Activated T-cell treated with anti-CD3 and anti-CD28 coated beads for 24 hours (primary cell): ENCODE measurements at regions not wholly inside any gene's neighbourhood (a gene's known extent, or its start where the extent isn't known, plus 50 kb on each side); places are given as distances from the start of the nearest gene placed in this dataset.
"Not testable (repeated sequence)": the region's sequence is repeated elsewhere in the genome, so short reads cannot be mapped to it uniquely, and the experiment has no call there.

Experiments
- DNase-seq: peaks from one replicate; pipeline ENCODE4 v3.0.0-alpha.2; 2020; ENCODE audit warnings: low read depth

DNA sequence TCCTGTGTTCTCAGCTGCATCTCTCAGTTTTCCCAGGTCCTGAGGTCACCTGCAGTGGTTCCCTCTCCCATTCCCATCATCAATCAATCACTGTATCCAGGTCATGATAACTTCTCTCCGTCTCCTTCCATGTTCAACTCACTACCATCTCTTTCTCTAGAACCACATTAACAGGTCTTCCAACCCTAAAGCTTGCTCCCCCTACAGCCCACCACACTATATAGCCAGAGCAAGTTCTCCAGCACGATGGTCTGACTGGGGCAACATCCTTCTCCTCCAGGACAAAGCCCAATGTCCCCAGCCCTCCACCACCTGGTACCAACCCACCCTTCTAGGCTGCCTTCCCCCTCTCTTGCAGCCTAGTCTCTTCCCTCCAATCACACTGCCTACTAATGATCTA, 241.6 kb downstream of the CDK5RAP2 start:
- no peak for DNase-seq

DNA sequence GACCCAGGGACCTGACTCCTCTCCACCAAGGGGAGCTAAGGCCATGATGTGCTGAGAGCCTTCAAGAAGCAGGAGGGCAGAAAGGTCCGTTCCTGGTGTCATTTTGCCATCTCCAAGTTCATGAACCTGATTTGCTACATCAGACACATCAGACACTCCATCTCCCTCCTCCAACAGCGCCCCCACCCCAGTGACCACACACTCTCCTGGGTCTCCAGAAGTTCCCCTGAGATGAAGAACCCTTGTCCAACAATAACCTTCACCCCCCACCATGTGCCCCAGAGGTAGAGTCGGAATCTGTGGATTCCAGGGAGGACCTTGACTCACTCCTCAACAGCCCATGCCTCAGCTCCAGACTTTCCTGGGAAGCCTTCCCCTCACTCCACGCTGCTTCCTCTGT, 242.8 kb downstream of the CDK5RAP2 start:
- DNase-seq: no peak

- DNase-seq: no peak
These were observed 243.2 kb downstream of the CDK5RAP2 start for GRCh38 chr9:120336753-120337090.

GRCh38 chr9:120336021-120336752, 243.8 kb downstream of the CDK5RAP2 start:
- DNase-seq: no peak

DNA sequence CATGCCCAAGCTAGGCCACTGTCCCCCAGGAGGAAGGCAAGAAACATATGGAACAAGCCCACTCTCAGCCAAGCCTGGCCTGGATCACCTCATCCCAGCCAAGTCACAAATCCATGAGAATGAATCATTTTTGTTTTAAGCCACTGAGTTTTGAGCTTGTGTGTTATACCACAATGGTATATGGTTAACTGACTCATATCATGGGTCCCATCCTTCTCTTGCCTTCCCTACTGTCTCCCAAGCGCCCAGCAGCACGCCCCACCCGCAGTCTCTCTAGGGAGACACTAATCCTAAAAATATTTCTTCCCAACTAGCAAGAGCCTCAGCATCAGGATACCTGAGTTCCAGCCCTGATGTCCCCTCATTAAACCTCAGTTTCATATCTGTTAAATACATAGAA, 248.1 kb downstream of the CDK5RAP2 start:
- no peak for DNase-seq

- DNase-seq: no peak
These were observed 249.9 kb downstream of the CDK5RAP2 start for GRCh38 chr9:120330031-120330430.

DNA sequence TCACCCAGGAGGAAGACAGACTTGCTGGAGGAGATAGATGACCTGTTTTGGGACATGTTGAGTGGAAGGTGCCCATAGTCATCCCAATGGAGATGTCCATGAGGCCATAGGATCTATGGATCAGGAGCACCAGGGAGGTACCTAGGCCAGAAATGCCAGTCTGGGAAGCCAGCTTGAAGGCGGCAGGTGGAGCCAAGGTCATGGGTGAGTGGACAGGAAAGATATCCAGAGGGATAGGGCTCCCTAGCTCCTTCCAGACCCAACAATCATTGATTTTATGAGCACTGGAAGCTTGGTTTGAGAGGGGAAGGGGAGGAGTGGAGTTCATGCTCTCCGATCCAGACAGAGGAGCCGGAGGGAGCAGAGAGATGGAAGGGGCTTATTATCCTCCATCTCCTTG, 252.6 kb downstream of the CDK5RAP2 start:
- DNase-seq: no peak

- no peak for DNase-seq
These were observed 253.8 kb downstream of the CDK5RAP2 start for GRCh38 chr9:120326049-120326693.

DNA sequence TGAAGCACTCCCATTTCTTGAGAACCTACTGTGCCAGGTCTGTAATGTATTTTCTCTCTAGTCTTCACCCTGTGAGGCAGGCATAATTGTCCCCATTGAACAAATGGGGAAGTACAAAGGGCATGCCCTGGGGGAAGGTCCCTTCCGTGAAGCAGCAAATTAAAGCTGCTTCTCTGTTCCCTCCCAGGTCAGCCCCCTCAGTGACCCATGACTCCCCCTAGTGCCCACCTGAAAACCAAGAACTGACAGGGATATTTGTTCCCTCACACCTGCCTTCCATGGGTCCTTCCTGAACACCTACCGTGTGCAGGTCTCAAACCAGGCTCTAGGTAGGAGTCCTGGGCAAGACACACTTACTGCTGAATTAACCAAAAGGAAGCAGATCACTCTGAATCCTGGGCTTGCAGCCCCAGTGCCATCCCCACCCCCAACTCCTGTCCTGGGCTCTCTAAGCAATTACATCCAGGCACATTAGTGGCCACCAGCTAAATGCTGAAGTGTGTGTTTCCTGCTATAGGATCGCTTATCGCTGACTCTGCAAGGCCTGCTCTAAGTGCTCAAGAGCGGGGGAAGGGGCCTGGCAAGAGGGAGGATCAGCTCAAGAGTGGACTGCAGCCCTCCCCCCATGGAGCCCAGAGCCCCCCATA, 254.8 kb downstream of the CDK5RAP2 start:
- no peak for DNase-seq

DNA sequence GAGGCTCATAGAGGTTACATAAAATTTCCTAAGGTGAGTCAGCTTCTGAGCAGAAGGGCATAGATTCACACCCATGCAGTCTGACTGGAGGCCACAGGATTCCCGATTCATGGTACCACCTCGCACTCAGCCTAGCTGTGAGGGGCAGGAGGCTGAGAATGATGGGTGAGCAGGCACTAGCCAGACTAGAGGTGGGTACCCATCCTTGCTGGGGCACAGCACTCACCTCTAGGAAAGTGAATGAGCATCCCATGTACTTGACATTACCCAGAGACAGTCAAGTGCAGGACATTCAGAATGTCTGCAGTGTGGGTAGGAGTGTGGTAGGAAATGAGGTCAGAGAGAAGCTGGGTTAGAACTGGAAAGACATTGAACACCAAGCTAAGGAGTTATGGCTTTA, 255.5 kb downstream of the CDK5RAP2 start:
- no peak for DNase-seq

DNA sequence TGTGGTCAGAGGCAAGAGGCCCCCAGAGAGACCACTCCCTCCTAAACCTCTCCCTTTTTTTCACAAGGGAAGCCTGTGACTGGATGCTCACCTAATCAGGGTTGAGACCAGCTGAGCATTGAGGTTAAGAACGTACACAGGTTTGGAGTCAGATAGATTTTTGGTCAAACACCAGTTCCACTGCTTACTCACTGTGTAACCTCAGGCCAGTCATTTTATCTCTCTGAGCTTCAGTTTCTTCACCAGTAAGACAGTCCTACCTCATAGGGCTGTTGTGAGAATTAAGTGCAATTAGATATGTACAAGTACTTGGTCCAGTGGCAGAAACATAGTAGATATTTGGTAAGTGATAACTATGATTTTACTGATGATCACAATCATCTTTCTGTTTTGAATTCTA, 256.8 kb downstream of the CDK5RAP2 start:
- no peak for DNase-seq

- DNase-seq: no peak
These were observed 260.5 kb downstream of the CDK5RAP2 start for GRCh38 chr9:120319452-120319851.

DNA sequence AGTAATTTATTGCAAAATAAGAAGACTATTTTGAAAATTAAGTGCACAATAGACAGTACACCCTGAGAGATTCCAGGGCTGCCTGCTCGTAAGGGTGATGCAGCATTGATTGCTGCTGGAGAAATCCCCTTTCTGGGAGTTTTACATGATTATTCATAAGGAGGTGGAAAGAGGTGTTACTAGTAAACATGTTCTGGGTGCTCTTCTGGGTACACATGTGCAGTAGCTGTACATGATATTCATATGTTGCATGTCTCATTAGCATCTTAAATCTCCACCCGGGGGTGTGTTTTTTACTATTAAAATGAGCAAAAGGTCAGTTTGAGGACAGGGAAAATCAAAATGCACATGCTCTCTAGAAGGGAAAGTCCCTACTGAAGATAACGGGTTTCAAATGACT, 264.8 kb downstream of the CDK5RAP2 start:
- no peak for DNase-seq

GRCh38 chr9:120312031-120312430, 267.9 kb downstream of the CDK5RAP2 start:
- no peak for DNase-seq

DNA sequence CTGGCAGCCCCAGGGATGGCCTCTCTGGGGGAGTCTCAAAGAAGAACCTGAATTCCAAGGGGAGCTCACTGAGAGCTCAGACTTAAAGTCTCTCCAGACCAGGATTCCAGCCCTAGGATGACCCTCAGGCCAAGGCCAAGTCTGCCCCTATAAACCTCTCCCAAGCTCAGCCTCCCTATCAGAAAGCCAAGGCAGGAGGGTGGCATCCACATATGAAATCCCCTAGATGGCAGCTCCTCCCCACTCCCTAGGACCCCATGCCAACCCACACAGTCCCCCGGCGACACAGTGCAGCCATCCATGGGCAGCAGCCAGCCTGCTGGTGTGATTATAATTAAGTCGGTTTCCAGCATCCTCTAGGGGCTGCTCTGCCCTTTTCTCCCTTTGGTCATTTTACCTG, 269.9 kb downstream of the CDK5RAP2 start:
- no peak for DNase-seq

DNA sequence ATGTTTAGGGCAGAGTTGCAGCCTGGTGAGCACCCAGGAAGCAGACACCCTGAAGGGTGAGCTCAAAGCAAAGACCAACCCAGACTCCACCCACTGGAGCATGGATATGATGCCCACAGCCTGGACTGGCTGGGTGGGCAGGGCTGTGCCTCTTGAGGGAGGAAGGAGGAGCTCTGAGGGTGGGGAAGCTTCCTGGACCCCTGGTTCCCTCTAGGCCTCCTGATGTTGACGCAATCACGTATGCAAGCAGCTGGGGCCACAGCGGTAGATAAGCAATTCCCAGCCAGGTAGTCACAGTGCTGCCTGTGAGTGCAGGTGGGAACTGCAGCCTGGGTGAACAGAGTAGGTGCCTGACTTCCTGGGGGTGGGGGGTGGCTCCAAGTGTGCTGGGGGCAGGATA, 271.5 kb downstream of the CDK5RAP2 start:
- DNase-seq: no peak

DNA sequence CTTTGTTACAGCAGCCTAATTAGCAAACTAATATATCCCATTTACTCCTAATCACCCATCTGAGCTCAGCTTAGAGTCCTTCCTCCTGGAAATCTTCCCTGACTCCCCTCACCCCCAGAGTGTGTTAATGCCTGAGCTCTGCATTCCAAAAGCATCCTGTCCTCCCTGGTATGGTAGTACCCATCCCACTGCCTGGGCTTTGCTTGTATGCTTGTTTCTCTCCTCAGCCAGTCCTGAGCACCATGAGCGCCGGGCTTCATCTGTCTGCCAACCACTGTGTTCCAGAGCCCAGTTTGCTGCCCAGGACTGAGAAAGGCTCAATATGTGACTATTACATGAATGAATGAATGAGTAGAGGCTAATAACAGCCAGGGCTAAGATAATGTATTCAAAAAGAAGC, 272.4 kb downstream of the CDK5RAP2 start:
- DNase-seq: no peak

GRCh38 chr9:120306561-120306960, 273.4 kb downstream of the CDK5RAP2 start:
- DNase-seq: no peak

GRCh38 chr9:120306088-120306487, 273.9 kb downstream of the CDK5RAP2 start:
- DNase-seq: no peak

GRCh38 chr9:120304896-120305295, 275.1 kb downstream of the CDK5RAP2 start:
- DNase-seq: not testable (repeated sequence)

DNA sequence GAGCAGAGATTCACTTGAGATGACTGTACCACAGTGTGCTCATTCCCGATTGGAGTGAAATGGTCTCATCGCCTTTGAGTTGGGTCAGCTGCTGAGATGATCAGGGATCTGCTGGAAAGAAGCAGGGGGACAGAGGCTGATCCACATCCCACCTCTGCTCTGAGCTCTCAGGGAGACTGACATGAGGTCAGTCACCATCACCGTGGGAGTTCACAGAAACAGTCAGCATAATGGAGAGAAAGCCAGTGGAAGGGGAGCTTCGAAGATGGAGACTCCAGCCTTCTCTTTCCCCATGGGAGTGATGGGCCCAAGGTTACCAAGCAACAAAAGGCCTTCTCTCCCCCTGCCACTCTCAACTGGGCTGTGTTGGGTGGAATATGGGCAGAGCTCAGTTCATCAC, 276.4 kb downstream of the CDK5RAP2 start:
- DNase-seq: no peak

GRCh38 chr9:120299785-120300184, 280.2 kb downstream of the CDK5RAP2 start:
- DNase-seq: no peak

- DNase-seq: no peak
These were observed 286.0 kb downstream of the CDK5RAP2 start for GRCh38 chr9:120294003-120294402.

DNA sequence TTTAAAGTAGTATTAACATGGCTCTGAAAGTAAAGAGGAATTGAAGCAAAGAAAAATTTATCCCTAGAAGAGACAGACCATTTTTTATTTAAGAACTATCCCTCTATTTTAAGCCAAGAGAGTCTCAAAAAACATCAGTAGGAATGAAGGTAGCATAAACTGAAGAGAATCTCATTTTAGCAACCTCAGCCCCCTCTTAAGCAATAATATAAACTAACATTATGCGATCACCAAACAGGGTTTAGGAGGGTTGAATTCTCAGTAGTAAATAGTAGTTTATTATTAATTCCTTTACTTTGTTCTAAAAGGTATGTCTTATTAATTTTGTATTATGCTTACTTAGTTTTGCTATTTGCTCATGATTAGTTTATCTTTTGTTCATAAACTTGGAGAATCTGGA, 287.4 kb downstream of the CDK5RAP2 start:
- no peak for DNase-seq
